Fibroblast of mammary gland (primary cell): ENCODE measurements at regions not wholly inside any gene's neighbourhood (a gene's known extent, or its start where the extent isn't known, plus 50 kb on each side); places are given as distances from the start of the nearest gene placed in this dataset.
"Not testable (repeated sequence)": the region's sequence is repeated elsewhere in the genome, so short reads cannot be mapped to it uniquely, and the experiment has no call there.

Source experiments
- DNase-seq: peaks from one replicate; pipeline ENCODE4 v3.0.0-alpha.2; 2010; ENCODE audit warnings: low read depth
- H3K4me3 ChIP-seq: 2 replicates; pipeline ENCODE4 v1.5.1; 2011; ENCODE audit warnings: low read depth, mild to moderate bottlenecking, low read length, moderate library complexity; ENCODE audit not compliant: control insufficient read depth
- CTCF ChIP-seq: conservative IDR thresholded peaks from 2 replicates; pipeline ENCODE4 v1.5.1; 2011; ENCODE audit warnings: low read depth, low read length, inconsistent platforms; ENCODE audit not compliant: control insufficient read depth, insufficient read depth

- no peak for DNase-seq
- TF ChIP-seq CTCF = no peak
- H3K4me3 ChIP-seq = no peak overlapping the region
Observed at GRCh38 chr11:45743556-45744468, 61.1 kb upstream of the SLC35C1 start.

DNA sequence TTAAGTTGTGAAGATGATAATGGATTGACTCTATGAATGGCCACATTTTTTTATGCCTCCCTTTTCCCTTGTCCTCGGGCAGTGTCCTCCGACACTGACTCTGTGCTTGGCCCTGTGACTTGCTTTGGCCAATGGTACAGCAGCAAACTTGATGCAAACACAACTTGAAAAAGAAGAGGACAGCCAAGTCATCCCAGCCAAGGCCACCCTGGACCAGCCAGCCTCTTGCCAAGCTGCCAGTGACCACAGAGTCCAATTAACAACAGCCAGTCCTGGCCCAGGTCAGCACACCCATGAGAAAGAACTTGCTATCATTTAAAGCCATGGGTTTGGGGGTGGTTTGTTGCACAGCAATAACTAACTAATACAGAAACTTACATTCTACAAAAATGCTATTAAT, 63.4 kb upstream of the SLC35C1 start:
- no peak overlapping the region for H3K4me3 ChIP-seq
- DNase-seq = no peak
- TF ChIP-seq CTCF = no peak

- DNase-seq = no peak
- TF ChIP-seq CTCF = no peak
- no peak overlapping the region for H3K4me3 ChIP-seq
Observed at GRCh38 chr11:45741032-45741431, 63.9 kb upstream of the SLC35C1 start.

DNA sequence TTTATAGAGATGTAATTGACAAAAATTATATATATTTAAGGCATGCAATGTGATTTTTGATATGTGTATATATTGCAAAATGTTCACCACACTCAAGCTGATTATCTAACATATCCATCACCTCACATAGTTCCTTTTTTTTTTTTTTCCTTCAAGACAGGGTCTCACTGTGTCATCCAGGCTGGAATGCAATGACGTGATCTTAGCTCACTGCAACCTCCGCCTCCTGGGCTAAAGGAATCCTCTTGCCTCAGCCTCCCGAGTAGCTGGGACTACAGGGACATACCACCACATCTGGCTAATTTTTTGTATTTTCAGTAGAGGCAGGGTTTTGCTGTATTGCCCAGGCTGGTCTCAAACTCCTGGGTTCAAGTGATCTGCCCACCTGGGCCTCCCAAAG, 65.1 kb upstream of the SLC35C1 start:
- DNase-seq = no peak
- no peak overlapping the region for H3K4me3 ChIP-seq
- TF ChIP-seq CTCF = no peak

DNA sequence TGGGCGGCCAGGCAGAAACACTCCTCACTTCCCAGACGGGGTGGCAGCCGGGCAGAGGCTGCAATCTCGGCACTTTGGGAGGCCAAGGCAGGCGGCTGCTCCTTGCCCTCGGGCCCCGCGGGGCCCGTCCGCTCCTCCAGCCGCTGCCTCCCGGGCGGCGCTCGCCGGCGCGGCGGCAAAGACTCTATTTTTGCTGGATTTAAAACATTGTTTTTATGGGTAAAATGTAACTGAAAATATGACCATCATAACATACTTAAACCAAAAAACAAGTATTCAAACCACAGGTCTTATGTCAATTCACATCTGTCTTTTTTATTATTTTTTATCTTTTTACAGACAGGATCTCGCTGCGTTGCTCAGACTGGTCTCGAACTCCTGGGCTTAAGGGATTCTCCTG, 65.9 kb upstream of the SLC35C1 start:
- not testable (repeated sequence) for H3K4me3 ChIP-seq, DNase-seq

- not testable (repeated sequence) for DNase-seq, H3K4me3 ChIP-seq
Observed at GRCh38 chr11:45738194-45738593, 66.8 kb upstream of the SLC35C1 start.

DNA sequence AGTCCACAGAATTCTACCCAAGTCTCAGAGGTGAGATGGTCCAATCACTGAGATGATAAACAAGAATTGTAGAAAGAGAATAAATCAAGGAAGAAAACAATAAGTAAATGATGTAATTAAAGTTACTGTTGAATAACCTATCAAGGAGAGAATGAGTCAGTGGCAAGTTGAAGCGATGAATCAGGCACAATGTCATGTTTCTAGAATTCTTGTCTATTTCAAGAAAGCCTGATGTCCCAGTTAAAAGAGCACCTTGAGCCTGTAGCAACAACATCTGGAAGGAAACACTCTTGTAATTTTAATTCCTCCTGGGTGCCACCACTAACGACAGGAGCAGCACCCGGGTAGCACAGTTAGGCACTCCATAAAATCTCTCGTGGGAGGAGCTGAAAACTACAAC, 67.9 kb upstream of the SLC35C1 start:
- H3K4me3 ChIP-seq = no peak overlapping the region
- peak; percentile 36 for DNase-seq
- no peak for TF ChIP-seq CTCF

- no peak for TF ChIP-seq CTCF
- no peak overlapping the region for H3K4me3 ChIP-seq
- DNase-seq = peak; percentile 64
Observed at GRCh38 chr11:45736424-45736823, 68.5 kb upstream of the SLC35C1 start.
